PC-3 (cell line): ENCODE measurements at regions not wholly inside any gene's neighbourhood (a gene's known extent, or its start where the extent isn't known, plus 50 kb on each side); places are given as distances from the start of the nearest gene placed in this dataset.

Experiments
- EZH2 ChIP-seq: fragments of 300-600 bp; sonication (generic); IDR thresholded peaks from one replicate; pipeline ENCODE4 v1.6.1; 2017; ENCODE audit warnings: antibody characterized with exemption, mild to moderate bottlenecking, low read length; ENCODE audit not compliant: unreplicated experiment
- TF ChIP-seq, protein P1 (sequence below): fragments of 300-600 bp; sonication (generic); conservative IDR thresholded peaks from 2 replicates; pipeline ENCODE4 v1.5.1; 2017; ENCODE audit warnings: antibody characterized with exemption, low read depth, mild to moderate bottlenecking, low read length

GRCh38 chr3:124064050-124064449, 72.1 kb upstream of the ROPN1 start:
- TF ChIP-seq, protein P1, sequence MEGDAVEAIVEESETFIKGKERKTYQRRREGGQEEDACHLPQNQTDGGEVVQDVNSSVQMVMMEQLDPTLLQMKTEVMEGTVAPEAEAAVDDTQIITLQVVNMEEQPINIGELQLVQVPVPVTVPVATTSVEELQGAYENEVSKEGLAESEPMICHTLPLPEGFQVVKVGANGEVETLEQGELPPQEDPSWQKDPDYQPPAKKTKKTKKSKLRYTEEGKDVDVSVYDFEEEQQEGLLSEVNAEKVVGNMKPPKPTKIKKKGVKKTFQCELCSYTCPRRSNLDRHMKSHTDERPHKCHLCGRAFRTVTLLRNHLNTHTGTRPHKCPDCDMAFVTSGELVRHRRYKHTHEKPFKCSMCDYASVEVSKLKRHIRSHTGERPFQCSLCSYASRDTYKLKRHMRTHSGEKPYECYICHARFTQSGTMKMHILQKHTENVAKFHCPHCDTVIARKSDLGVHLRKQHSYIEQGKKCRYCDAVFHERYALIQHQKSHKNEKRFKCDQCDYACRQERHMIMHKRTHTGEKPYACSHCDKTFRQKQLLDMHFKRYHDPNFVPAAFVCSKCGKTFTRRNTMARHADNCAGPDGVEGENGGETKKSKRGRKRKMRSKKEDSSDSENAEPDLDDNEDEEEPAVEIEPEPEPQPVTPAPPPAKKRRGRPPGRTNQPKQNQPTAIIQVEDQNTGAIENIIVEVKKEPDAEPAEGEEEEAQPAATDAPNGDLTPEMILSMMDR, result no peak
- TF ChIP-seq EZH2, result no peak
